Liver (tissue), 8 donors: ENCODE measurements at regions not wholly inside any gene's neighbourhood (a gene's known extent, or its start where the extent isn't known, plus 50 kb on each side); places are given as distances from the start of the nearest gene placed in this dataset.

Experiments used
- DNase-seq: peaks from one replicate; pipeline ENCODE4 v3.0.0-alpha.2; 2017; ENCODE audit warnings: low spot score
- H3K27ac ChIP-seq, 2 donors: one replicate each; pipeline ENCODE4 v1.7.0; 2013; ENCODE audit warnings: inconsistent platforms in 2 of 2, low read length in 2 of 2, control low read depth in 1 of 2, low read depth in 1 of 2, mild to moderate bottlenecking in 1 of 2
- H3K27me3 ChIP-seq, 4 donors: one replicate each; pipeline versions ENCODE4 v1.6.1 to v1.7.0; 2013; ENCODE audit warnings: low read length in 3 of 4, inconsistent platforms in 1 of 4, mild to moderate bottlenecking in 1 of 4, moderate library complexity in 1 of 4; ENCODE audit not compliant: control insufficient read depth in 4 of 4, insufficient read depth in 4 of 4
- H3K36me3 ChIP-seq, 4 donors: one replicate each; pipeline versions ENCODE4 v1.6.1 to v1.7.0; 2013; ENCODE audit warnings: low read length in 3 of 4, mild to moderate bottlenecking in 3 of 4, low read depth in 1 of 4, moderate library complexity in 1 of 4; ENCODE audit not compliant: control insufficient read depth in 4 of 4, insufficient read depth in 3 of 4
- H3K4me1 ChIP-seq, 4 donors: one replicate each; pipeline versions ENCODE4 v1.6.1 to v1.7.0; 2013; ENCODE audit warnings: low read length in 3 of 4, mild to moderate bottlenecking in 3 of 4, moderate library complexity in 1 of 4; ENCODE audit not compliant: control insufficient read depth in 4 of 4, insufficient read depth in 4 of 4
- H3K4me3 ChIP-seq, 3 donors: one replicate each; pipeline versions ENCODE4 v1.6.1 to v1.7.0; 2013; ENCODE audit warnings: low read length in 3 of 3, control low read depth in 1 of 3, low read depth in 1 of 3, mild to moderate bottlenecking in 1 of 3
- H3K9ac ChIP-seq, 2 donors: one replicate each; pipeline ENCODE4 v1.7.0; 2013; ENCODE audit warnings: low read length in 2 of 2, mild to moderate bottlenecking in 2 of 2, moderate library complexity in 2 of 2, control low read depth in 1 of 2, low read depth in 1 of 2
- H3K9me3 ChIP-seq, 4 donors: one replicate each; pipeline versions ENCODE4 v1.6.1 to v1.7.0; 2013; ENCODE audit warnings: low read length in 3 of 4; ENCODE audit not compliant: control insufficient read depth in 4 of 4
- EGR1 ChIP-seq, 2 donors: IDR thresholded peaks; 2 replicates each; pipeline ENCODE4 v1.6.1; 2016 to 2018; ENCODE audit warnings: antibody characterized with exemption in 2 of 2, low read depth in 2 of 2
- FOXA1 ChIP-seq: IDR thresholded peaks from 2 replicates; pipeline ENCODE4 v1.6.1; 2016; ENCODE audit warnings: antibody characterized with exemption
- FOXA2 ChIP-seq: IDR thresholded peaks from 2 replicates; pipeline ENCODE4 v1.6.1; 2016; ENCODE audit warnings: antibody characterized with exemption
- GABPA ChIP-seq, 2 donors: IDR thresholded peaks in 1 of 2; conservative IDR thresholded peaks in 1 of 2; 2 replicates each; pipeline ENCODE4 v1.6.1; 2016; ENCODE audit warnings: antibody characterized with exemption in 2 of 2, mild to moderate bottlenecking in 1 of 2, moderate library complexity in 1 of 2
- HNF4G ChIP-seq: IDR thresholded peaks from 2 replicates; pipeline ENCODE4 v1.6.1; 2016; ENCODE audit warnings: antibody characterized with exemption
- JUND ChIP-seq, 2 donors: IDR thresholded peaks; 2 replicates each; pipeline ENCODE4 v1.6.1; 2016; ENCODE audit warnings: antibody characterized with exemption in 2 of 2
- NR2F2 ChIP-seq: IDR thresholded peaks from 2 replicates; pipeline ENCODE4 v1.6.1; 2016; ENCODE audit warnings: antibody characterized with exemption
- RAD21 ChIP-seq, 2 donors: IDR thresholded peaks; 2 replicates each; pipeline ENCODE4 v1.6.1; 2016; ENCODE audit warnings: antibody characterized with exemption in 2 of 2, mild to moderate bottlenecking in 2 of 2
- RXRA ChIP-seq, 2 donors: IDR thresholded peaks; 2 replicates each; pipeline ENCODE4 v1.6.1; 2017 to 2018; ENCODE audit warnings: antibody characterized with exemption in 2 of 2, mild to moderate bottlenecking in 1 of 2
- SP1 ChIP-seq: IDR thresholded peaks from 2 replicates; pipeline ENCODE4 v1.6.1; 2018; ENCODE audit warnings: antibody characterized with exemption, mild to moderate bottlenecking
- TAF1 ChIP-seq: conservative IDR thresholded peaks from 2 replicates; pipeline ENCODE4 v1.6.1; 2016; ENCODE audit warnings: antibody characterized with exemption, mild to moderate bottlenecking
- YY1 ChIP-seq: IDR thresholded peaks from 2 replicates; pipeline ENCODE4 v1.6.1; 2016; ENCODE audit warnings: antibody characterized with exemption, mild to moderate bottlenecking
- WGBS: extraction: QIAGEN DNeasy Blood & Tissue Kit; methylation state at CpG from one replicate; pipeline ENCODE4 v1.1.7; 2013; 5-methylcytosine and 5-hydroxymethylcytosine counted together
- TF ChIP-seq, protein P1 (sequence below): IDR thresholded peaks from 2 replicates; pipeline ENCODE4 v1.6.1; 2016; ENCODE audit warnings: antibody characterized with exemption, mild to moderate bottlenecking
- TF ChIP-seq, protein P2 (sequence below): fragments of 150-350 bp; IDR thresholded peaks from 2 replicates; pipeline ENCODE4 v1.5.1; 2017; ENCODE audit warnings: improper control_type of control experiment, low read depth, low read length; ENCODE audit not compliant: missing input control
- TF ChIP-seq, protein P3 (sequence below): IDR thresholded peaks from 2 replicates; pipeline ENCODE4 v1.6.1; 2016; ENCODE audit warnings: antibody characterized with exemption
- TF ChIP-seq, protein P4 (sequence below): IDR thresholded peaks from 2 replicates; pipeline ENCODE4 v1.6.1; 2016; ENCODE audit warnings: antibody characterized with exemption
- TF ChIP-seq, protein P5 (sequence below): IDR thresholded peaks from 2 replicates; pipeline ENCODE4 v1.6.1; 2016; ENCODE audit warnings: antibody characterized with exemption
- donor health status: healthy.
- donor health status: healthy.
- donor health status: healthy.
- donor health status: healthy.
- donor health status: healthy.

DNA sequence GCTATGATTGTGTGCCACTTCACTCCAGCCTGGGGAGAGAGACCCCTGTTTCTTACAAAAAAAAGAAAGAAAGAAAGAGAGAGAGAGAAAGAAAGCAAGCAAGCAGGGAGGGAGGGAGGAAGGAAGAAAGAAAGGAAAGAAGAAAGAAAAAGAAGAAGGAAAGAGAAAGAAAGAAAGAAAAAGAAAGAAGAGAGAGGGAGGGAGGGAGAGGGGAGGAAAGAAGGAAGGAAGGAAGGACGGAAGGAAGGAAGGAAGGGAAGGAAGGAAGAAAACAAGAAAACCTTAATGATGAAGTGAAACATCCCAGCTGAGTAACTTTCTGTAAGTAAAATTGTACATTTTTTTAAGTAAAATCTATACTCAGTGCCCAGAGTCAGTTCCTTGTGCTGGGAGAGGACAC lies 75.5 kb upstream of the GLS start:
- no peak for DNase-seq
- WGBS, result 60% methylated on average over 1 of the region's 1 CpG

DNA sequence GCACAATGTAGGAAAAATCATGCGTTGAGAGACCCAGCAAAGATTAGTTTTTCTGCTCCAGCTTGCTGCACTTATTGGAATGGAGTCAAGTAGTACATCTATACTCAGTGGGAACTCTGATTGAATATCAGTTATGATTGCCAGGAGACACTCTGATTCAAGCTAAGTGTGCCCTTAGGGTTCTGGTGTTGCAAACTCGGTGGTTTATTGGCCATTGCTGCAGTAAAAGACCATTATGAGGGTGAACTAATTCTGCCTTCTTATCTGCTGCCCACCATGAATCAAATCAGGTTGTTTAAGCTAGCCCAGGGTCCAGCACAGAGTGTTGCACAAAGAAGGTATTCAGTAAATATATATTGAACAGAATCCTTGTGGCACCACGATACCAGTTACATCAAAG lies 74.8 kb upstream of the GLS start:
- Histone ChIP-seq H3K4me3 (no peak overlapping the region), H3K9me3 (no peaks in the 10 kb centered on the region), H3K36me3 (no peaks in the 10 kb centered on the region), H3K9ac (no peak overlapping the region), H3K27ac (no peak overlapping the region), H3K27me3 (no peaks in the 10 kb centered on the region), H3K4me1 (no peaks in the 10 kb centered on the region)
- 79% methylated on average over 3 of the region's 3 CpGs for WGBS
- no peak for DNase-seq
- TF ChIP-seq, protein P1, sequence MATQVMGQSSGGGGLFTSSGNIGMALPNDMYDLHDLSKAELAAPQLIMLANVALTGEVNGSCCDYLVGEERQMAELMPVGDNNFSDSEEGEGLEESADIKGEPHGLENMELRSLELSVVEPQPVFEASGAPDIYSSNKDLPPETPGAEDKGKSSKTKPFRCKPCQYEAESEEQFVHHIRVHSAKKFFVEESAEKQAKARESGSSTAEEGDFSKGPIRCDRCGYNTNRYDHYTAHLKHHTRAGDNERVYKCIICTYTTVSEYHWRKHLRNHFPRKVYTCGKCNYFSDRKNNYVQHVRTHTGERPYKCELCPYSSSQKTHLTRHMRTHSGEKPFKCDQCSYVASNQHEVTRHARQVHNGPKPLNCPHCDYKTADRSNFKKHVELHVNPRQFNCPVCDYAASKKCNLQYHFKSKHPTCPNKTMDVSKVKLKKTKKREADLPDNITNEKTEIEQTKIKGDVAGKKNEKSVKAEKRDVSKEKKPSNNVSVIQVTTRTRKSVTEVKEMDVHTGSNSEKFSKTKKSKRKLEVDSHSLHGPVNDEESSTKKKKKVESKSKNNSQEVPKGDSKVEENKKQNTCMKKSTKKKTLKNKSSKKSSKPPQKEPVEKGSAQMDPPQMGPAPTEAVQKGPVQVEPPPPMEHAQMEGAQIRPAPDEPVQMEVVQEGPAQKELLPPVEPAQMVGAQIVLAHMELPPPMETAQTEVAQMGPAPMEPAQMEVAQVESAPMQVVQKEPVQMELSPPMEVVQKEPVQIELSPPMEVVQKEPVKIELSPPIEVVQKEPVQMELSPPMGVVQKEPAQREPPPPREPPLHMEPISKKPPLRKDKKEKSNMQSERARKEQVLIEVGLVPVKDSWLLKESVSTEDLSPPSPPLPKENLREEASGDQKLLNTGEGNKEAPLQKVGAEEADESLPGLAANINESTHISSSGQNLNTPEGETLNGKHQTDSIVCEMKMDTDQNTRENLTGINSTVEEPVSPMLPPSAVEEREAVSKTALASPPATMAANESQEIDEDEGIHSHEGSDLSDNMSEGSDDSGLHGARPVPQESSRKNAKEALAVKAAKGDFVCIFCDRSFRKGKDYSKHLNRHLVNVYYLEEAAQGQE, result no peak
- no peak for TF ChIP-seq EGR1 (IDR thresholded peaks at IDR 0.05; ENCODE audit: low read depth in 2 of 2)
- TF ChIP-seq, protein P2, sequence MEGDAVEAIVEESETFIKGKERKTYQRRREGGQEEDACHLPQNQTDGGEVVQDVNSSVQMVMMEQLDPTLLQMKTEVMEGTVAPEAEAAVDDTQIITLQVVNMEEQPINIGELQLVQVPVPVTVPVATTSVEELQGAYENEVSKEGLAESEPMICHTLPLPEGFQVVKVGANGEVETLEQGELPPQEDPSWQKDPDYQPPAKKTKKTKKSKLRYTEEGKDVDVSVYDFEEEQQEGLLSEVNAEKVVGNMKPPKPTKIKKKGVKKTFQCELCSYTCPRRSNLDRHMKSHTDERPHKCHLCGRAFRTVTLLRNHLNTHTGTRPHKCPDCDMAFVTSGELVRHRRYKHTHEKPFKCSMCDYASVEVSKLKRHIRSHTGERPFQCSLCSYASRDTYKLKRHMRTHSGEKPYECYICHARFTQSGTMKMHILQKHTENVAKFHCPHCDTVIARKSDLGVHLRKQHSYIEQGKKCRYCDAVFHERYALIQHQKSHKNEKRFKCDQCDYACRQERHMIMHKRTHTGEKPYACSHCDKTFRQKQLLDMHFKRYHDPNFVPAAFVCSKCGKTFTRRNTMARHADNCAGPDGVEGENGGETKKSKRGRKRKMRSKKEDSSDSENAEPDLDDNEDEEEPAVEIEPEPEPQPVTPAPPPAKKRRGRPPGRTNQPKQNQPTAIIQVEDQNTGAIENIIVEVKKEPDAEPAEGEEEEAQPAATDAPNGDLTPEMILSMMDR, result no peak
- TF ChIP-seq RAD21 (IDR thresholded peaks at IDR 0.05), result no peak
- TF ChIP-seq SP1, result no peak
- TF ChIP-seq HNF4G, result no peak
- TF ChIP-seq, protein P3, sequence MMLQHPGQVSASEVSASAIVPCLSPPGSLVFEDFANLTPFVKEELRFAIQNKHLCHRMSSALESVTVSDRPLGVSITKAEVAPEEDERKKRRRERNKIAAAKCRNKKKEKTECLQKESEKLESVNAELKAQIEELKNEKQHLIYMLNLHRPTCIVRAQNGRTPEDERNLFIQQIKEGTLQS, result no peak
- TF ChIP-seq, protein P4, sequence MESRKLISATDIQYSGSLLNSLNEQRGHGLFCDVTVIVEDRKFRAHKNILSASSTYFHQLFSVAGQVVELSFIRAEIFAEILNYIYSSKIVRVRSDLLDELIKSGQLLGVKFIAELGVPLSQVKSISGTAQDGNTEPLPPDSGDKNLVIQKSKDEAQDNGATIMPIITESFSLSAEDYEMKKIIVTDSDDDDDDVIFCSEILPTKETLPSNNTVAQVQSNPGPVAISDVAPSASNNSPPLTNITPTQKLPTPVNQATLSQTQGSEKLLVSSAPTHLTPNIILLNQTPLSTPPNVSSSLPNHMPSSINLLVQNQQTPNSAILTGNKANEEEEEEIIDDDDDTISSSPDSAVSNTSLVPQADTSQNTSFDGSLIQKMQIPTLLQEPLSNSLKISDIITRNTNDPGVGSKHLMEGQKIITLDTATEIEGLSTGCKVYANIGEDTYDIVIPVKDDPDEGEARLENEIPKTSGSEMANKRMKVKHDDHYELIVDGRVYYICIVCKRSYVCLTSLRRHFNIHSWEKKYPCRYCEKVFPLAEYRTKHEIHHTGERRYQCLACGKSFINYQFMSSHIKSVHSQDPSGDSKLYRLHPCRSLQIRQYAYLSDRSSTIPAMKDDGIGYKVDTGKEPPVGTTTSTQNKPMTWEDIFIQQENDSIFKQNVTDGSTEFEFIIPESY, result no peak
- TF ChIP-seq NR2F2, result no peak
- no peak for TF ChIP-seq FOXA2
- TF ChIP-seq JUND (IDR thresholded peaks at IDR 0.05), result no peak
- TF ChIP-seq FOXA1, result no peak

More for the DNA sequence above, 75.5 kb upstream of the GLS start:
- Histone ChIP-seq H3K9me3 (no peaks in the 10 kb centered on the region), H3K27ac (no peak overlapping the region), H3K27me3 (no peaks in the 10 kb centered on the region), H3K4me1 (no peaks in the 10 kb centered on the region), H3K9ac (no peak overlapping the region), H3K36me3 (no peaks in the 10 kb centered on the region), H3K4me3 (no peak overlapping the region)
- no peak for TF ChIP-seq JUND (IDR thresholded peaks at IDR 0.05)
- TF ChIP-seq, protein P5, sequence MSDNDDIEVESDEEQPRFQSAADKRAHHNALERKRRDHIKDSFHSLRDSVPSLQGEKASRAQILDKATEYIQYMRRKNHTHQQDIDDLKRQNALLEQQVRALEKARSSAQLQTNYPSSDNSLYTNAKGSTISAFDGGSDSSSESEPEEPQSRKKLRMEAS, result no peak
- no peak for TF ChIP-seq YY1
- no peak for TF ChIP-seq HNF4G
- no peak for TF ChIP-seq RAD21 (IDR thresholded peaks at IDR 0.05)
- TF ChIP-seq FOXA2, result no peak
- TF ChIP-seq, protein P1, result no peak
- TF ChIP-seq, protein P2, result no peak
- no peak for TF ChIP-seq FOXA1
- TF ChIP-seq NR2F2, result no peak
- no peak for TF ChIP-seq TAF1
- TF ChIP-seq RXRA (IDR thresholded peaks at IDR 0.05), result no peak
- no peak for TF ChIP-seq GABPA (IDR thresholded peaks at IDR 0.05 in 1 of 2, conservative IDR thresholded peaks at IDR 0.05 in 1 of 2)
